ENCODE measurements at regions not wholly inside any gene's neighbourhood (a gene's known extent, or its start where the extent isn't known, plus 50 kb on each side); places are given as distances from the start of the nearest gene placed in this dataset.

DNA sequence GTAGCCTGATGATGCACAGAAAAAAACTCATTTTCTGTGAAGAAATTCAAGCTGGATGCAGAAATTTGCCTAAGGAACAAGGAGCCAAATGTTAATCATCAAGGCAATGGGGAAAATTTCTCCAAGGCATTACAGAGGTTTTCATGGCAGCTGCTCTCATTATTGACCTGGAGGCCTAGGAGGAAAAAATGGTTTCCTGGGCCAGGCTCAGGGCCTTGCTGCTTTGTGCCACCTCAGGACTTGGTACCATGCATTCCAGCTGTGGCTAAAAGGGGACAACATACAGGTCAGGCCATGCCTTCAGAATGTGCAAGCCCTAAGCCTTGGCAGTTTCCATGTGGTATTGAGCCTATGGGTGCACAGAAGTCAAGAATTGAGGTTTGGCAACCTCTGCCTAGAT lies 1320.1 kb upstream of the MIR17HG start:
- TF ChIP-seq EZH2 (IDR thresholded peaks at IDR 0.05; ENCODE audit: borderline replicate concordance) (no peak), EZH2phosphoT487 (IDR thresholded peaks at IDR 0.05; ENCODE audit: low read depth, severe bottlenecking, unreplicated experiment) (no peak)
- TF ChIP-seq, protein P1, sequence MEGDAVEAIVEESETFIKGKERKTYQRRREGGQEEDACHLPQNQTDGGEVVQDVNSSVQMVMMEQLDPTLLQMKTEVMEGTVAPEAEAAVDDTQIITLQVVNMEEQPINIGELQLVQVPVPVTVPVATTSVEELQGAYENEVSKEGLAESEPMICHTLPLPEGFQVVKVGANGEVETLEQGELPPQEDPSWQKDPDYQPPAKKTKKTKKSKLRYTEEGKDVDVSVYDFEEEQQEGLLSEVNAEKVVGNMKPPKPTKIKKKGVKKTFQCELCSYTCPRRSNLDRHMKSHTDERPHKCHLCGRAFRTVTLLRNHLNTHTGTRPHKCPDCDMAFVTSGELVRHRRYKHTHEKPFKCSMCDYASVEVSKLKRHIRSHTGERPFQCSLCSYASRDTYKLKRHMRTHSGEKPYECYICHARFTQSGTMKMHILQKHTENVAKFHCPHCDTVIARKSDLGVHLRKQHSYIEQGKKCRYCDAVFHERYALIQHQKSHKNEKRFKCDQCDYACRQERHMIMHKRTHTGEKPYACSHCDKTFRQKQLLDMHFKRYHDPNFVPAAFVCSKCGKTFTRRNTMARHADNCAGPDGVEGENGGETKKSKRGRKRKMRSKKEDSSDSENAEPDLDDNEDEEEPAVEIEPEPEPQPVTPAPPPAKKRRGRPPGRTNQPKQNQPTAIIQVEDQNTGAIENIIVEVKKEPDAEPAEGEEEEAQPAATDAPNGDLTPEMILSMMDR (IDR thresholded peaks at IDR 0.05; ENCODE audit: poor library complexity): no peak
